ENCODE measurements at regions not wholly inside any gene's neighbourhood (a gene's known extent, or its start where the extent isn't known, plus 50 kb on each side); places are given as distances from the start of the nearest gene placed in this dataset.

GRCh38 chr14:26175658-26176057 is 422.2 kb downstream of the NOVA1 start:
- Histone ChIP-seq H2AK5ac (ENCODE audit: insufficient read length, low read length) (no peak overlapping the region), H3T11ph (ENCODE audit: low read length) (no peak overlapping the region), H3K4me1 (ENCODE audit: insufficient read depth, low read length) (no peaks in the 10 kb centered on the region), H2BK20ac (ENCODE audit: low read depth, low read length, poor library complexity, severe bottlenecking) (no peak overlapping the region), H2BK5ac (ENCODE audit: insufficient read length, low read length) (no peak overlapping the region), H4K8ac (replicated peaks; ENCODE audit: insufficient read length, low read depth, low read length) (no peak overlapping the region), H3K9me3 (ENCODE audit: control insufficient read depth, low read depth, low read length) (no peaks in the 10 kb centered on the region), H3K4me2 (ENCODE audit: insufficient read depth, insufficient read length, low read length) (no peak overlapping the region), H4K5ac (ENCODE audit: insufficient read length, low read depth, low read length) (no peak overlapping the region), H3K23me2 (ENCODE audit: insufficient read length, low read depth, low read length, poor library complexity, severe bottlenecking) (no peaks in the 10 kb centered on the region), H3K14ac (ENCODE audit: insufficient read depth, low read length) (no peak overlapping the region; the same call in 1 of the 2 replicates), H3K27ac (ENCODE audit: insufficient read length, low read depth, low read length) (no peak overlapping the region), H3K56ac (ENCODE audit: insufficient read length, low read depth, low read length) (no peak overlapping the region), H3K23ac (ENCODE audit: insufficient read length, low read depth, low read length) (no peak overlapping the region), H3K9ac (ENCODE audit: extremely low read depth, insufficient read length, low read length) (no peak overlapping the region), H3K18ac (ENCODE audit: insufficient read length, low read depth, low read length) (no peak overlapping the region), H3K4ac (ENCODE audit: low read depth, low read length) (no peak overlapping the region), H4K91ac (ENCODE audit: insufficient read length, low read depth, low read length) (no peak overlapping the region), H3K79me2 (ENCODE audit: insufficient read depth, low read length) (no peaks in the 10 kb centered on the region), H2BK15ac (ENCODE audit: low read depth, low read length) (no peak overlapping the region), H2BK120ac (ENCODE audit: low read depth, low read length, poor library complexity, severe bottlenecking) (no peak overlapping the region), H2AFZ (ENCODE audit: low read length) (no peak overlapping the region), H2BK12ac (ENCODE audit: insufficient read length, low read depth, low read length) (no peak overlapping the region), H3K27me3 (ENCODE audit: insufficient read depth, low read length) (no peaks in the 10 kb centered on the region), H3K79me1 (ENCODE audit: insufficient read depth, low read depth, low read length, poor library complexity, severe bottlenecking) (no peaks in the 10 kb centered on the region), H4K20me1 (ENCODE audit: control insufficient read depth, insufficient read depth, insufficient read length) (no peaks in the 10 kb centered on the region)
- H3K9me3 Mint-ChIP-seq: no peaks in the 10 kb centered on the region
- no peaks in the 10 kb centered on the region for H3K36me3 Mint-ChIP-seq (ENCODE audit: insufficient read depth in 1 of 3, low read depth in 3 of 3)
- no peak for TF ChIP-seq CTCF (conservative IDR thresholded peaks at IDR 0.05)
- no peak overlapping the region for H3K4me3 Mint-ChIP-seq
- WGBS (ENCODE audit: extremely low coverage, insufficient read length, low lambda C conversion rate): no CpG with 5 or more reads among the region's 14 CpGs
- 0 out of 4 replicates have a peak, but pooled peaks cover 0 to 3% of the 10 kb centered on the region in 2 experiments for H3K4me1 Mint-ChIP-seq
- no peak overlapping the region for H3K27ac Mint-ChIP-seq
- H3K27me3 Mint-ChIP-seq (ENCODE audit: low read depth): no peaks in the 10 kb centered on the region
- no peak for DNase-seq

Data from H9 (cell line).